HCT116 (cell line): ENCODE measurements at regions not wholly inside any gene's neighbourhood (a gene's known extent, or its start where the extent isn't known, plus 50 kb on each side); places are given as distances from the start of the nearest gene placed in this dataset.

Experiments
- ATAC-seq: fragments of 200-7000 bp; cut with Tn5 transposase; 2 replicates; pipeline ENCODE4 v1.9.1; 2020; ENCODE audit warnings: mild to moderate bottlenecking, moderate library complexity
- BruUV-seq: library from RNA; stranded (reverse); fragments of 400-500 nt; replicated peaks from 2 replicates; lab custom pipeline; 2021; lab: Mats Ljungman, UMichigan
- CTCF ChIA-PET: fragments of 300-600 bp; sonication (Branson Sonifier 250); formaldehyde crosslinking; loops from one replicate; lab custom pipeline; 2021; ENCODE audit warnings: antibody characterized with exemption; lab: Charles Lee
- POLR2A ChIA-PET: fragments of 300-600, 350-600 bp; sonication (Branson Sonifier 250); formaldehyde crosslinking; loops from one replicate; lab custom pipeline; 2021; ENCODE audit warnings: antibody characterized with exemption; lab: Charles Lee
- RAD21 ChIA-PET, 2 experiments: fragments of 300-600 bp; sonication (Branson Sonifier 250); formaldehyde crosslinking; loops; one replicate each; lab custom pipeline; 2023; ENCODE audit warnings: low total read pairs in 2 of 2; ENCODE audit not compliant: uncharacterized antibody in 2 of 2, unreplicated experiment in 2 of 2, low non-redundant PET in 1 of 2; lab: Charles Lee
- DNase-seq: peaks from one replicate; pipeline ENCODE4 v3.0.0-alpha.2; 2010; ENCODE audit warnings: low read depth, low spot score
- H2AFZ ChIP-seq: fragments of 200-600 bp; shearing (Covaris generic), sonication (generic); 2 replicates; pipeline ENCODE4 v1.6.1; 2017; ENCODE audit warnings: low read depth, mixed run types, mixed read lengths, antibody characterized with exemption, low read length; ENCODE audit not compliant: poor library complexity, severe bottlenecking
- H3K27ac ChIP-seq: 2 replicates; pipeline ENCODE4 v1.5.1; 2012; ENCODE audit warnings: low read depth, low read length
- H3K27me3 ChIP-seq: fragments of 200-600 bp; sonication (generic); 2 replicates; pipeline ENCODE4 v1.6.1; 2016; ENCODE audit warnings: mixed run types, low read length, mixed read lengths; ENCODE audit not compliant: insufficient read depth
- H3K36me3 ChIP-seq, 2 experiments: fragments of 200-500 bp in 1 of 2; fragments of 200-600 bp in 1 of 2; sonication (Bioruptor generic) in 1 of 2; sonication (generic) in 1 of 2; 2 replicates each; pipeline versions ENCODE4 v1.5.1 to v1.6.1; 2014 to 2016; ENCODE audit warnings: low read length in 2 of 2, inconsistent platforms in 1 of 2, mixed read lengths in 1 of 2, mixed run types in 1 of 2; ENCODE audit not compliant: insufficient read depth in 2 of 2, control insufficient read depth in 1 of 2
- H3K4me1 ChIP-seq, 2 experiments: fragments of 200-600 bp in 1 of 2; sonication (generic) in 1 of 2; 2 replicates each; pipeline versions ENCODE4 v1.5.1 to v1.6.1; 2012 to 2017; ENCODE audit warnings: low read length in 2 of 2, inconsistent platforms in 1 of 2, mild to moderate bottlenecking in 1 of 2, mixed read lengths in 1 of 2, mixed run types in 1 of 2, moderate library complexity in 1 of 2; ENCODE audit not compliant: insufficient read depth in 2 of 2, control insufficient read depth in 1 of 2
- H3K4me2 ChIP-seq: fragments of 200-600 bp; sonication (generic); 2 replicates; pipeline ENCODE4 v1.6.1; 2017; ENCODE audit warnings: mixed run types, low read length, mixed read lengths
- H3K4me3 ChIP-seq, 2 experiments: fragments of 200-600 bp in 1 of 2; sonication (generic) in 1 of 2; replicated peaks in 1 of 2; 2 replicates each; pipeline ENCODE4 v1.5.1; 2011 to 2016; ENCODE audit warnings: low read length in 2 of 2, control low read depth in 1 of 2, low read depth in 1 of 2, mild to moderate bottlenecking in 1 of 2, mixed read lengths in 1 of 2, mixed run types in 1 of 2
- H3K79me2 ChIP-seq: fragments of 200-600 bp; sonication (generic); 2 replicates; pipeline ENCODE4 v1.6.1; 2017; ENCODE audit warnings: mild to moderate bottlenecking, mixed run types, low read length, moderate library complexity, mixed read lengths; ENCODE audit not compliant: insufficient read depth
- H3K9ac ChIP-seq: fragments of 200-600 bp; sonication (generic); 2 replicates; pipeline ENCODE4 v1.6.1; 2016; ENCODE audit warnings: low read length, mixed read lengths
- H3K9me2 ChIP-seq: fragments of 200-600 bp; sonication (generic), shearing (Covaris generic); 2 replicates; pipeline ENCODE4 v1.6.1; 2017; ENCODE audit warnings: mixed run types, mild to moderate bottlenecking, moderate library complexity; ENCODE audit not compliant: insufficient read depth
- H3K9me3 ChIP-seq, 2 experiments: fragments of 200-500 bp in 1 of 2; fragments of 200-600 bp in 1 of 2; sonication (Bioruptor generic) in 1 of 2; sonication (generic) in 1 of 2; 2 replicates each; pipeline ENCODE4 v1.6.1; 2014 to 2017; ENCODE audit warnings: low read length in 2 of 2, mixed read lengths in 2 of 2, inconsistent platforms in 1 of 2, low read depth in 1 of 2, mild to moderate bottlenecking in 1 of 2, mixed run types in 1 of 2, moderate library complexity in 1 of 2; ENCODE audit not compliant: control insufficient read depth in 1 of 2, insufficient read depth in 1 of 2
- H4K20me1 ChIP-seq: fragments of 200-600 bp; sonication (generic), shearing (Covaris generic); 2 replicates; pipeline ENCODE4 v1.6.1; 2017; ENCODE audit warnings: mixed run types, mild to moderate bottlenecking, moderate library complexity; ENCODE audit not compliant: insufficient read depth
- CBX3 ChIP-seq: IDR thresholded peaks from 2 replicates; pipeline ENCODE4 v1.6.1; 2012; ENCODE audit warnings: low read depth
- CEBPB ChIP-seq: IDR thresholded peaks from 2 replicates; pipeline ENCODE4 v1.6.1; 2012; ENCODE audit warnings: low read depth
- EZH2 ChIP-seq: fragments of 200-600 bp; sonication (generic); IDR thresholded peaks from 2 replicates; pipeline ENCODE4 v1.6.1; 2017; ENCODE audit warnings: antibody characterized with exemption, mixed run types
- FOSL1 ChIP-seq: IDR thresholded peaks from 2 replicates; pipeline ENCODE4 v1.6.1; 2012; ENCODE audit warnings: low read depth
- JUND ChIP-seq: IDR thresholded peaks from 2 replicates; pipeline ENCODE4 v1.6.1; 2012
- REST ChIP-seq: IDR thresholded peaks from 2 replicates; pipeline ENCODE4 v1.6.1; 2012; ENCODE audit warnings: low read depth
- SIN3A ChIP-seq: IDR thresholded peaks from 2 replicates; pipeline ENCODE4 v1.6.1; 2012; ENCODE audit warnings: low read depth
- ZFX ChIP-seq: fragments of 450-650 bp; IDR thresholded peaks from 2 replicates; pipeline ENCODE4 v1.6.1; 2017
- intact Hi-C: fragments of 100-400 bp; cut with micrococcal nuclease; formaldehyde crosslinking; loops from 2 replicates; pipeline ENCODE4 v1.10.0; 2022

DNA sequence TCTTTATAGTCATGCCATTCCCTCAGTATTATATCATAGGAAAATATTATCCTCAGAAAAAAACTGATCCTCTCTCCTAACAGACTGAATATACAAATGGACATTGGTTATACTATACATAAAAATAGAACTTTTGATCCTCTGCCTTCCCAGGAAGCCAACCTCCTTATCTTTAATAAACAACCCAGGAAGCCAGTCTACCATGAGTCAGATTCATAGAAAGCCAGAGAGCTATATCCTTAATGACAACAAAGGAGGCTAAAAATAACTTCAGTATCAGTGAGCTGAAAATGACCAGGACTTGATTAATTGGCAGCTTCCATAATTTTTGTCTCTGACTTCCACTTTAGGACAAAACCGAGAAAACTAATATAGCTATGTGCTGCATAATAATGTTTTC lies 58.0 kb upstream of the USP9Y start:
- no peak overlapping the region for H3K27ac ChIP-seq
- H3K79me2 ChIP-seq: no peaks in the 10 kb centered on the region
- H3K4me2 ChIP-seq: no peak overlapping the region
- intact Hi-C loops: no loop called here
- H3K4me1 ChIP-seq: peaks cover 0 to 7% of the 10 kb centered on the region in 2 experiments; a peak in 1 of 4 replicates
- no peaks in the 10 kb centered on the region for H3K36me3 ChIP-seq
- ChIA-PET POLR2A (no interaction called here), RAD21 (no interaction called here), CTCF (no interaction called here)
- TF ChIP-seq JUND: no peak
- TF ChIP-seq EZH2: no peak
- no peak for TF ChIP-seq CBX3
- TF ChIP-seq CEBPB: no peak
- TF ChIP-seq ZFX: no peak
- TF ChIP-seq FOSL1: no peak
- TF ChIP-seq REST: no peak
- TF ChIP-seq SIN3A: no peak
- H3K9ac ChIP-seq: no peak overlapping the region
- ATAC-seq: no peak
- H3K27me3 ChIP-seq: no peaks in the 10 kb centered on the region
- BruUV-seq: no TSS peak
- H3K4me3 ChIP-seq: no peak overlapping the region
- H2AFZ ChIP-seq: no peak overlapping the region
- no peaks in the 10 kb centered on the region for H3K9me3 ChIP-seq
- no peak for DNase-seq
- H4K20me1 ChIP-seq: no peaks in the 10 kb centered on the region
- no peaks in the 10 kb centered on the region for H3K9me2 ChIP-seq
